GM23338 (cell line): ENCODE measurements at regions not wholly inside any gene's neighbourhood (a gene's known extent, or its start where the extent isn't known, plus 50 kb on each side); places are given as distances from the start of the nearest gene placed in this dataset.

Experiments used
- CREB1 ChIP-seq: fragments of 250-450 bp; sonication (Bioruptor Pico); IDR thresholded peaks from 2 replicates; pipeline ENCODE4 v1.5.0; 2020; ENCODE audit warnings: low read depth, mild to moderate bottlenecking, moderate library complexity
- NANOG ChIP-seq: IDR thresholded peaks from 2 replicates; pipeline ENCODE4 v1.6.1; 2016; ENCODE audit warnings: antibody characterized with exemption, borderline replicate concordance
- POLR2AphosphoS5 ChIP-seq: IDR thresholded peaks from 2 replicates; pipeline ENCODE4 v1.6.1; 2016; ENCODE audit warnings: antibody characterized with exemption, low read depth
- TF ChIP-seq, protein P1 (sequence below), 2 experiments: fragments of 200-600 bp in 1 of 2; sonication (generic) in 1 of 2; conservative IDR thresholded peaks; 2 replicates each; pipeline versions ENCODE4 v1.5.1 to v1.6.1; 2016 to 2017; ENCODE audit warnings: antibody characterized with exemption in 2 of 2, low read depth in 2 of 2, mild to moderate bottlenecking in 2 of 2, moderate library complexity in 1 of 2

DNA sequence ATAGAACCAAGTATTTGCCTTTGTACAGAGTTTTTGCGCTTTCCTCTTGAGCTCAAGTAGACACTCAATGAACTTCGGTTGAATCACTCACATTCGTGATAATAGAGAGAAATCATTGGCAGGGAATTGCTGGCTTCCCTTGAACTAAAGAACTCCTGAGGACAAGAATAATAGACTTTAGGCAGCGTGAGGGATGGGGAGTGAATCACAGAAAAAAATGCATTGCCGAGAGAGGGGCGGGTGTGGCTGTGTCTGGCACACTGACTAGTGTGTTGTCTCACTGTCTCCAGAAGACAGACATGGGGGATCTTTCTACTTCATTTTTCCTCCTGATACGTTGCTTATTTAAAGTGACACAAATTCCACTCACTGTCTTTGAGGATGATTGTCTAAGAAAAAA, 805.2 kb downstream of the BCL11B start:
- TF ChIP-seq CREB1, result no peak
- TF ChIP-seq, protein P1, sequence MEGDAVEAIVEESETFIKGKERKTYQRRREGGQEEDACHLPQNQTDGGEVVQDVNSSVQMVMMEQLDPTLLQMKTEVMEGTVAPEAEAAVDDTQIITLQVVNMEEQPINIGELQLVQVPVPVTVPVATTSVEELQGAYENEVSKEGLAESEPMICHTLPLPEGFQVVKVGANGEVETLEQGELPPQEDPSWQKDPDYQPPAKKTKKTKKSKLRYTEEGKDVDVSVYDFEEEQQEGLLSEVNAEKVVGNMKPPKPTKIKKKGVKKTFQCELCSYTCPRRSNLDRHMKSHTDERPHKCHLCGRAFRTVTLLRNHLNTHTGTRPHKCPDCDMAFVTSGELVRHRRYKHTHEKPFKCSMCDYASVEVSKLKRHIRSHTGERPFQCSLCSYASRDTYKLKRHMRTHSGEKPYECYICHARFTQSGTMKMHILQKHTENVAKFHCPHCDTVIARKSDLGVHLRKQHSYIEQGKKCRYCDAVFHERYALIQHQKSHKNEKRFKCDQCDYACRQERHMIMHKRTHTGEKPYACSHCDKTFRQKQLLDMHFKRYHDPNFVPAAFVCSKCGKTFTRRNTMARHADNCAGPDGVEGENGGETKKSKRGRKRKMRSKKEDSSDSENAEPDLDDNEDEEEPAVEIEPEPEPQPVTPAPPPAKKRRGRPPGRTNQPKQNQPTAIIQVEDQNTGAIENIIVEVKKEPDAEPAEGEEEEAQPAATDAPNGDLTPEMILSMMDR (conservative IDR thresholded peaks at IDR 0.05; ENCODE audit: low read depth in 2 of 2), result no peak
- no peak for TF ChIP-seq POLR2AphosphoS5
- TF ChIP-seq NANOG, result no peak
